BE2C (cell line): ENCODE measurements at regions not wholly inside any gene's neighbourhood (a gene's known extent, or its start where the extent isn't known, plus 50 kb on each side); places are given as distances from the start of the nearest gene placed in this dataset.

Experiments
- DNase-seq: peaks from one replicate; pipeline ENCODE4 v3.0.0-alpha.2; 2020
- H3K27me3 ChIP-seq: fragments of 250-450 bp; sonication (Bioruptor Pico); 2 replicates; pipeline ENCODE4 v1.5.1; 2020; ENCODE audit warnings: mild to moderate bottlenecking
- H3K36me3 ChIP-seq: fragments of 250-450 bp; sonication (Bioruptor Pico); 2 replicates; pipeline ENCODE4 v1.5.1; 2020; ENCODE audit warnings: mild to moderate bottlenecking
- H3K4me1 ChIP-seq: fragments of 250-450 bp; sonication (Bioruptor Pico); 2 replicates; pipeline ENCODE4 v1.5.1; 2020
- H3K4me3 ChIP-seq: 2 replicates; pipeline ENCODE4 v1.5.1; 2011; ENCODE audit warnings: low read depth, low read length
- H3K9me3 ChIP-seq: fragments of 250-450 bp; sonication (Bioruptor Pico); 2 replicates; pipeline ENCODE4 v1.5.1; 2020
- CTCF ChIP-seq: IDR thresholded peaks from 2 replicates; pipeline ENCODE4 v1.5.1; 2012; ENCODE audit warnings: mild to moderate bottlenecking, low read depth, low read length

- TF ChIP-seq CTCF = no peak
- Histone ChIP-seq H3K4me1 (no peaks in the 10 kb centered on the region; the same call in 1 of the 2 replicates), H3K27me3 (no peaks in the 10 kb centered on the region), H3K4me3 (peak overlapping the region; percentile 72), H3K36me3 (no peaks in the 10 kb centered on the region), H3K9me3 (no peaks in the 10 kb centered on the region)
- peak; percentile 71 for DNase-seq
Observed at GRCh38 chr18:34976899-34977837, 64.0 kb upstream of the MAPRE2 start.

GRCh38 chr18:34977838-34978532, 63.2 kb upstream of the MAPRE2 start:
- Histone ChIP-seq H3K36me3 (no peaks in the 10 kb centered on the region), H3K4me3 (peak overlapping the region; percentile 72), H3K4me1 (no peaks in the 10 kb centered on the region; the same call in 1 of the 2 replicates), H3K27me3 (no peaks in the 10 kb centered on the region), H3K9me3 (no peaks in the 10 kb centered on the region)
- peak; percentile 29 for DNase-seq
- TF ChIP-seq CTCF = no peak

GRCh38 chr18:34978533-34978893, 62.7 kb upstream of the MAPRE2 start:
- H3K4me1 ChIP-seq = no peaks in the 10 kb centered on the region; the same call in 1 of the 2 replicates
- DNase-seq = no peak
- H3K27me3 ChIP-seq = no peaks in the 10 kb centered on the region
- no peaks in the 10 kb centered on the region for H3K9me3 ChIP-seq
- H3K4me3 ChIP-seq = peak overlapping the region; percentile 72
- H3K36me3 ChIP-seq = no peaks in the 10 kb centered on the region
- no peak for TF ChIP-seq CTCF

GRCh38 chr18:34978953-34979608, 62.1 kb upstream of the MAPRE2 start:
- no peak for TF ChIP-seq CTCF
- peak; percentile 52 for DNase-seq
- Histone ChIP-seq H3K27me3 (no peaks in the 10 kb centered on the region), H3K4me3 (peak overlapping the region; percentile 72), H3K36me3 (no peaks in the 10 kb centered on the region), H3K9me3 (no peaks in the 10 kb centered on the region), H3K4me1 (no peaks in the 10 kb centered on the region; the same call in 1 of the 2 replicates)

GRCh38 chr18:34981487-34981886, 59.7 kb upstream of the MAPRE2 start:
- Histone ChIP-seq H3K9me3 (no peaks in the 10 kb centered on the region), H3K36me3 (no peaks in the 10 kb centered on the region), H3K4me1 (no peaks in the 10 kb centered on the region; the same call in 1 of the 2 replicates), H3K27me3 (no peaks in the 10 kb centered on the region), H3K4me3 (no peak overlapping the region)
- DNase-seq = no peak
- no peak for TF ChIP-seq CTCF
